ENCODE measurements at regions not wholly inside any gene's neighbourhood (a gene's known extent, or its start where the extent isn't known, plus 50 kb on each side); places are given as distances from the start of the nearest gene placed in this dataset.

GRCh38 chr14:56723418-56723817 lies 86.9 kb downstream of the OTX2 start:
- Histone ChIP-seq H3K9me3 (ENCODE audit: low read depth, low read length) (no peaks in the 10 kb centered on the region), H3K27ac (no peak overlapping the region), H3K36me3 (ENCODE audit: insufficient read depth, low read length) (no peaks in the 10 kb centered on the region), H3K9ac (ENCODE audit: insufficient read length) (no peak overlapping the region), H3K4me3 (no peak overlapping the region)
- TF ChIP-seq POLR2AphosphoS5 (IDR thresholded peaks at IDR 0.05; ENCODE audit: borderline replicate concordance, low read depth, low read length) (no peak), FOXP2 (optimal IDR thresholded peaks at IDR 0.05; ENCODE audit: control extremely low read depth, extremely low read length, insufficient read depth) (no peak), EZH2 (IDR thresholded peaks at IDR 0.05) (no peak)
- no peak for DNase-seq (ENCODE audit: low read depth, low spot score)

- H3K4me3 ChIP-seq: no peak overlapping the region
- DNase-seq (ENCODE audit: low read depth, low spot score): no peak
- no peak overlapping the region for H3K27ac ChIP-seq
- H3K36me3 ChIP-seq (ENCODE audit: insufficient read depth, low read length): no peaks in the 10 kb centered on the region
- H3K9me3 ChIP-seq (ENCODE audit: low read depth, low read length): no peaks in the 10 kb centered on the region
- no peak overlapping the region for H3K9ac ChIP-seq (ENCODE audit: insufficient read length)
- no peak for TF ChIP-seq EZH2 (IDR thresholded peaks at IDR 0.05)
- TF ChIP-seq FOXP2 (optimal IDR thresholded peaks at IDR 0.05; ENCODE audit: control extremely low read depth, extremely low read length, insufficient read depth): no peak
- TF ChIP-seq POLR2AphosphoS5 (IDR thresholded peaks at IDR 0.05; ENCODE audit: borderline replicate concordance, low read depth, low read length): no peak
These were observed 89.4 kb downstream of the OTX2 start for GRCh38 chr14:56720703-56721460.

- Histone ChIP-seq H3K27ac (no peak overlapping the region), H3K36me3 (ENCODE audit: insufficient read depth, low read length) (no peaks in the 10 kb centered on the region), H3K9me3 (ENCODE audit: low read depth, low read length) (no peaks in the 10 kb centered on the region), H3K9ac (ENCODE audit: insufficient read length) (no peak overlapping the region), H3K4me3 (no peak overlapping the region)
- no peak for DNase-seq (ENCODE audit: low read depth, low spot score)
- TF ChIP-seq POLR2AphosphoS5 (IDR thresholded peaks at IDR 0.05; ENCODE audit: borderline replicate concordance, low read depth, low read length) (no peak), EZH2 (IDR thresholded peaks at IDR 0.05) (no peak), FOXP2 (optimal IDR thresholded peaks at IDR 0.05; ENCODE audit: control extremely low read depth, extremely low read length, insufficient read depth) (no peak)
These were observed 92.0 kb downstream of the OTX2 start for GRCh38 chr14:56718312-56718711.

- Histone ChIP-seq H3K36me3 (ENCODE audit: insufficient read depth, low read length) (no peaks in the 10 kb centered on the region), H3K9ac (ENCODE audit: insufficient read length) (no peak overlapping the region), H3K27ac (no peak overlapping the region), H3K4me3 (no peak overlapping the region), H3K9me3 (ENCODE audit: low read depth, low read length) (no peaks in the 10 kb centered on the region)
- no peak for DNase-seq (ENCODE audit: low read depth, low spot score)
- TF ChIP-seq POLR2AphosphoS5 (IDR thresholded peaks at IDR 0.05; ENCODE audit: borderline replicate concordance, low read depth, low read length) (no peak), EZH2 (IDR thresholded peaks at IDR 0.05) (no peak), FOXP2 (optimal IDR thresholded peaks at IDR 0.05; ENCODE audit: control extremely low read depth, extremely low read length, insufficient read depth) (no peak)
These were observed 93.6 kb downstream of the OTX2 start for GRCh38 chr14:56716705-56717104.

- Histone ChIP-seq H3K9ac (ENCODE audit: insufficient read length) (no peak overlapping the region), H3K4me3 (no peak overlapping the region), H3K9me3 (ENCODE audit: low read depth, low read length) (no peaks in the 10 kb centered on the region), H3K27ac (no peak overlapping the region), H3K36me3 (ENCODE audit: insufficient read depth, low read length) (no peaks in the 10 kb centered on the region)
- TF ChIP-seq EZH2 (IDR thresholded peaks at IDR 0.05) (no peak), POLR2AphosphoS5 (IDR thresholded peaks at IDR 0.05; ENCODE audit: borderline replicate concordance, low read depth, low read length) (no peak), FOXP2 (optimal IDR thresholded peaks at IDR 0.05; ENCODE audit: control extremely low read depth, extremely low read length, insufficient read depth) (no peak)
- DNase-seq (ENCODE audit: low read depth, low spot score): no peak
These were observed 94.3 kb downstream of the OTX2 start for GRCh38 chr14:56715938-56716337.

GRCh38 chr14:56709201-56709600 lies 101.1 kb downstream of the OTX2 start:
- Histone ChIP-seq H3K9ac (ENCODE audit: insufficient read length) (no peak overlapping the region), H3K36me3 (ENCODE audit: insufficient read depth, low read length) (no peaks in the 10 kb centered on the region), H3K27ac (no peak overlapping the region), H3K9me3 (ENCODE audit: low read depth, low read length) (no peaks in the 10 kb centered on the region), H3K4me3 (no peak overlapping the region)
- DNase-seq (ENCODE audit: low read depth, low spot score): no peak
- TF ChIP-seq EZH2 (IDR thresholded peaks at IDR 0.05) (no peak), POLR2AphosphoS5 (IDR thresholded peaks at IDR 0.05; ENCODE audit: borderline replicate concordance, low read depth, low read length) (no peak), FOXP2 (optimal IDR thresholded peaks at IDR 0.05; ENCODE audit: control extremely low read depth, extremely low read length, insufficient read depth) (no peak)

- Histone ChIP-seq H3K9me3 (ENCODE audit: low read depth, low read length) (no peaks in the 10 kb centered on the region), H3K9ac (ENCODE audit: insufficient read length) (no peak overlapping the region), H3K36me3 (ENCODE audit: insufficient read depth, low read length) (no peaks in the 10 kb centered on the region), H3K27ac (no peak overlapping the region), H3K4me3 (no peak overlapping the region)
- no peak for DNase-seq (ENCODE audit: low read depth, low spot score)
- no peak for TF ChIP-seq FOXP2 (optimal IDR thresholded peaks at IDR 0.05; ENCODE audit: control extremely low read depth, extremely low read length, insufficient read depth)
These were observed 101.6 kb downstream of the OTX2 start for GRCh38 chr14:56708704-56709103.

- no peak for DNase-seq (ENCODE audit: low read depth, low spot score)
- TF ChIP-seq POLR2AphosphoS5 (IDR thresholded peaks at IDR 0.05; ENCODE audit: borderline replicate concordance, low read depth, low read length) (no peak), FOXP2 (optimal IDR thresholded peaks at IDR 0.05; ENCODE audit: control extremely low read depth, extremely low read length, insufficient read depth) (no peak), EZH2 (IDR thresholded peaks at IDR 0.05) (no peak)
- Histone ChIP-seq H3K36me3 (ENCODE audit: insufficient read depth, low read length) (no peaks in the 10 kb centered on the region), H3K9me3 (ENCODE audit: low read depth, low read length) (no peaks in the 10 kb centered on the region), H3K4me3 (no peak overlapping the region), H3K9ac (ENCODE audit: insufficient read length) (no peak overlapping the region), H3K27ac (no peak overlapping the region)
These were observed 106.3 kb downstream of the OTX2 start for GRCh38 chr14:56703947-56704346.

GRCh38 chr14:56702515-56702914 lies 107.8 kb downstream of the OTX2 start:
- H3K4me3 ChIP-seq: no peak overlapping the region
- no peaks in the 10 kb centered on the region for H3K36me3 ChIP-seq (ENCODE audit: insufficient read depth, low read length)
- no peak overlapping the region for H3K9ac ChIP-seq (ENCODE audit: insufficient read length)
- H3K27ac ChIP-seq: no peak overlapping the region
- DNase-seq (ENCODE audit: low read depth, low spot score): no peak
- no peak for TF ChIP-seq EZH2 (IDR thresholded peaks at IDR 0.05)
- no peak for TF ChIP-seq POLR2AphosphoS5 (IDR thresholded peaks at IDR 0.05; ENCODE audit: borderline replicate concordance, low read depth, low read length)
- TF ChIP-seq FOXP2 (optimal IDR thresholded peaks at IDR 0.05; ENCODE audit: control extremely low read depth, extremely low read length, insufficient read depth): no peak
- no peaks in the 10 kb centered on the region for H3K9me3 ChIP-seq (ENCODE audit: low read depth, low read length)

Data from SK-N-MC (cell line).